Loucy (cell line): ENCODE measurements at regions not wholly inside any gene's neighbourhood (a gene's known extent, or its start where the extent isn't known, plus 50 kb on each side); places are given as distances from the start of the nearest gene placed in this dataset.

Experiments
- EZH2phosphoT487 ChIP-seq: fragments of 200-600 bp; IDR thresholded peaks from 2 replicates; pipeline ENCODE4 v1.6.1; 2018; ENCODE audit warnings: antibody characterized with exemption, mild to moderate bottlenecking, moderate library complexity, borderline replicate concordance
- TF ChIP-seq, protein P1 (sequence below): fragments of 200-600 bp; sonication (generic); conservative IDR thresholded peaks from 2 replicates; pipeline ENCODE4 v1.5.1; 2014; ENCODE audit warnings: mild to moderate bottlenecking, antibody characterized with exemption, low read length

DNA sequence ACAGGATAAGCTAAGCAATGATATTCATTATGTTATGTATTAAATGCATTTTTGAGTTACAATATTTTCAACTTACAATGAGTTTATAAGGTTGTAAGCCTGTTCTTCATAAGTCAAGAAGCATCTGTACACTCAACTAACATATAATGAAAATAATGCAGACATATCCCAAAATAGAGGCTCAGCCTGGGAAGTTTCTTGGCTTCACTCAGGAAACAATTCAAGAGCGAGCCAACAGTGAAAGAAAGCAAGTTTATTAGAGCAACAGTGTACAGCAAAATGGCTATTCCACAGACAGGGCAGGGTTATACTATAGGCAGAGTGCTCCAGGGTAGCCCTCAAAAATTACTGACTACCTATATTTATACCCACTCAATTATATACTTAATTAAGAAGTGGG is 1581.8 kb downstream of the HACE1 start:
- no peak for TF ChIP-seq EZH2phosphoT487
- TF ChIP-seq, protein P1, sequence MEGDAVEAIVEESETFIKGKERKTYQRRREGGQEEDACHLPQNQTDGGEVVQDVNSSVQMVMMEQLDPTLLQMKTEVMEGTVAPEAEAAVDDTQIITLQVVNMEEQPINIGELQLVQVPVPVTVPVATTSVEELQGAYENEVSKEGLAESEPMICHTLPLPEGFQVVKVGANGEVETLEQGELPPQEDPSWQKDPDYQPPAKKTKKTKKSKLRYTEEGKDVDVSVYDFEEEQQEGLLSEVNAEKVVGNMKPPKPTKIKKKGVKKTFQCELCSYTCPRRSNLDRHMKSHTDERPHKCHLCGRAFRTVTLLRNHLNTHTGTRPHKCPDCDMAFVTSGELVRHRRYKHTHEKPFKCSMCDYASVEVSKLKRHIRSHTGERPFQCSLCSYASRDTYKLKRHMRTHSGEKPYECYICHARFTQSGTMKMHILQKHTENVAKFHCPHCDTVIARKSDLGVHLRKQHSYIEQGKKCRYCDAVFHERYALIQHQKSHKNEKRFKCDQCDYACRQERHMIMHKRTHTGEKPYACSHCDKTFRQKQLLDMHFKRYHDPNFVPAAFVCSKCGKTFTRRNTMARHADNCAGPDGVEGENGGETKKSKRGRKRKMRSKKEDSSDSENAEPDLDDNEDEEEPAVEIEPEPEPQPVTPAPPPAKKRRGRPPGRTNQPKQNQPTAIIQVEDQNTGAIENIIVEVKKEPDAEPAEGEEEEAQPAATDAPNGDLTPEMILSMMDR: no peak
